ENCODE measurements at regions not wholly inside any gene's neighbourhood (a gene's known extent, or its start where the extent isn't known, plus 50 kb on each side); places are given as distances from the start of the nearest gene placed in this dataset.
A peak's percentile ranks its signal among the peaks of the same experiment; 100 is the strongest.

- no peak for DNase-seq
Observed at GRCh38 chr1:234554218-234554697, 55.7 kb downstream of the IRF2BP2 start.

- DNase-seq: no peak
Observed at GRCh38 chr1:234553240-234554188, 56.5 kb downstream of the IRF2BP2 start.

GRCh38 chr1:234551032-234551378 lies 59.0 kb downstream of the IRF2BP2 start:
- no peak for DNase-seq

- DNase-seq: no peak
Observed at GRCh38 chr1:234550341-234551031, 59.5 kb downstream of the IRF2BP2 start.

GRCh38 chr1:234549447-234550021 lies 60.4 kb downstream of the IRF2BP2 start:
- no peak for DNase-seq

- DNase-seq: no peak
Observed at GRCh38 chr1:234546890-234547788, 62.8 kb downstream of the IRF2BP2 start.

GRCh38 chr1:234546387-234546704 lies 63.6 kb downstream of the IRF2BP2 start:
- DNase-seq: no peak

GRCh38 chr1:234545517-234546386 lies 64.2 kb downstream of the IRF2BP2 start:
- DNase-seq: no peak

- peak in 1 of 2 experiments; percentile 25 for DNase-seq
Observed at GRCh38 chr1:234544087-234544579, 65.2 kb upstream of the TARBP1 start.

GRCh38 chr1:234543442-234544086 lies 64.6 kb upstream of the TARBP1 start:
- no peak for DNase-seq

- DNase-seq: no peak
Observed at GRCh38 chr1:234542211-234542850, 63.4 kb upstream of the TARBP1 start.

- no peak for DNase-seq
Observed at GRCh38 chr1:234541286-234541975, 62.5 kb upstream of the TARBP1 start.

- no peak for DNase-seq
Observed at GRCh38 chr1:234540404-234540762, 61.4 kb upstream of the TARBP1 start.

GRCh38 chr1:234539666-234540403 lies 60.9 kb upstream of the TARBP1 start:
- no peak for DNase-seq

- DNase-seq: no peak
Observed at GRCh38 chr1:234538930-234539649, 60.1 kb upstream of the TARBP1 start.

- no peak for DNase-seq
Observed at GRCh38 chr1:234538062-234538731, 59.2 kb upstream of the TARBP1 start.

GRCh38 chr1:234537236-234537635 lies 58.3 kb upstream of the TARBP1 start:
- no peak for DNase-seq

GRCh38 chr1:234536741-234537140 lies 57.8 kb upstream of the TARBP1 start:
- DNase-seq: no peak

Data from NCI-H1930 (cell line).